Endothelial cell of umbilical vein (primary cell): ENCODE measurements at regions not wholly inside any gene's neighbourhood (a gene's known extent, or its start where the extent isn't known, plus 50 kb on each side); places are given as distances from the start of the nearest gene placed in this dataset.

Experiments
- BruUV-seq: library from RNA; stranded (reverse); fragments of 400-500 nt; replicated peaks from 2 replicates; lab custom pipeline; 2021; lab: Mats Ljungman, UMichigan
- CTCF ChIA-PET: fragments of 300-600, 350-600 bp; sonication (Branson Sonifier 250); formaldehyde crosslinking; loops from one replicate; lab custom pipeline; 2021; ENCODE audit warnings: antibody characterized with exemption, inconsistent platforms; lab: Charles Lee
- POLR2A ChIA-PET: fragments of 300-600, 350-600 bp; sonication (Branson Sonifier 250); formaldehyde crosslinking; loops from one replicate; lab custom pipeline; 2021; ENCODE audit warnings: antibody characterized with exemption, inconsistent platforms; lab: Charles Lee
- DNase-seq: peaks from one replicate; pipeline ENCODE4 v3.0.0-alpha.2; 2011; ENCODE audit warnings: low read depth, low spot score
- FAIRE-seq: peaks from 2 replicates; lab custom pipeline; 2011; peaks lifted over from hg19 to GRCh38; lab: Jason Lieb, UNC
- H2AFZ ChIP-seq: 2 replicates; pipeline ENCODE4 v1.6.0; 2012; ENCODE audit warnings: low read depth, low read length, control low read depth, inconsistent platforms
- H3K27ac ChIP-seq: 2 replicates; pipeline ENCODE4 v1.5.1; 2011; ENCODE audit warnings: low read depth, mild to moderate bottlenecking, control low read depth, low read length, moderate library complexity; ENCODE audit not compliant: insufficient read depth
- H3K27me3 ChIP-seq, 2 experiments: 2 replicates each; pipeline versions ENCODE4 v1.6.0 to v1.6.1; 2011; ENCODE audit warnings: low read length in 2 of 2, mixed read lengths in 1 of 2; ENCODE audit not compliant: control insufficient read depth in 2 of 2, insufficient read depth in 2 of 2
- H3K36me3 ChIP-seq, 2 experiments: 2 replicates in 1 of 2; 3 replicates in 1 of 2; pipeline ENCODE4 v1.5.1; 2011; ENCODE audit warnings: low read length in 2 of 2, mild to moderate bottlenecking in 1 of 2, moderate library complexity in 1 of 2; ENCODE audit not compliant: control insufficient read depth in 2 of 2, insufficient read depth in 2 of 2; ENCODE audit errors: extremely low read depth in 1 of 2
- H3K4me1 ChIP-seq: 3 replicates; pipeline ENCODE4 v1.5.1; 2011; ENCODE audit warnings: mild to moderate bottlenecking, low read length; ENCODE audit not compliant: control insufficient read depth, insufficient read depth; ENCODE audit errors: extremely low read depth
- H3K4me2 ChIP-seq: 2 replicates; pipeline ENCODE4 v1.6.1; 2011; ENCODE audit warnings: low read length, control low read depth, mixed read lengths; ENCODE audit not compliant: insufficient read depth
- H3K4me3 ChIP-seq, 3 experiments: fragments of 200-600 bp in 1 of 3; sonication (generic), shearing (Covaris generic) in 1 of 3; replicated peaks in 1 of 3; 2 replicates each; pipeline ENCODE4 v1.5.1; 2011 to 2016; ENCODE audit warnings: control low read depth in 3 of 3, low read length in 3 of 3, mild to moderate bottlenecking in 2 of 3, inconsistent platforms in 1 of 3, low read depth in 1 of 3, moderate library complexity in 1 of 3; ENCODE audit not compliant: insufficient read depth in 1 of 3
- H3K79me2 ChIP-seq: 2 replicates; pipeline ENCODE4 v1.6.0; 2012; ENCODE audit warnings: low read length, inconsistent platforms; ENCODE audit not compliant: control insufficient read depth, insufficient read depth
- H3K9ac ChIP-seq: replicated peaks from 2 replicates; pipeline ENCODE3; 2011; ENCODE audit warnings: low read length, control low read depth; ENCODE audit not compliant: insufficient read depth; ENCODE audit errors: extremely low read depth
- H3K9me1 ChIP-seq: replicated peaks from 3 replicates; pipeline ENCODE4 v1.6.0; 2011; ENCODE audit warnings: mild to moderate bottlenecking, low read length; ENCODE audit not compliant: control insufficient read depth, insufficient read depth; ENCODE audit errors: extremely low read depth
- H3K9me3 ChIP-seq: replicated peaks from 2 replicates; pipeline ENCODE4 v1.5.1; 2012; ENCODE audit warnings: low read length, inconsistent platforms; ENCODE audit not compliant: control insufficient read depth, insufficient read depth
- H4K20me1 ChIP-seq: replicated peaks from 2 replicates; pipeline ENCODE3; 2011; ENCODE audit warnings: mild to moderate bottlenecking, low read length; ENCODE audit not compliant: control insufficient read depth, insufficient read depth; ENCODE audit errors: extremely low read depth
- CTCF ChIP-seq, 2 donors: IDR thresholded peaks; 1 replicate in 1 of 2; 2 replicates in 1 of 2; pipeline ENCODE4 v1.5.1; 2011; ENCODE audit warnings: low read length in 2 of 2, mild to moderate bottlenecking in 2 of 2, moderate library complexity in 2 of 2, control low read depth in 1 of 2, inconsistent platforms in 1 of 2, low read depth in 1 of 2; ENCODE audit not compliant: insufficient read depth in 1 of 2; ENCODE audit errors: extremely low read depth in 1 of 2
- EZH2 ChIP-seq: IDR thresholded peaks from 2 replicates; pipeline ENCODE4 v1.6.1; 2012; ENCODE audit warnings: borderline replicate concordance, low read depth, mild to moderate bottlenecking, moderate library complexity, low read length, inconsistent platforms; ENCODE audit not compliant: severe bottlenecking
- FOS ChIP-seq: IDR thresholded peaks from 2 replicates; pipeline ENCODE4 v1.6.1; 2011; ENCODE audit warnings: mild to moderate bottlenecking, low read length, moderate library complexity, borderline replicate concordance; ENCODE audit not compliant: insufficient read depth
- GATA2 ChIP-seq: IDR thresholded peaks from 2 replicates; pipeline ENCODE4 v1.7.0; 2011; ENCODE audit warnings: low read depth, mild to moderate bottlenecking, moderate library complexity, mixed read lengths, low read length; ENCODE audit not compliant: insufficient read length, insufficient read depth
- JUN ChIP-seq: IDR thresholded peaks from 2 replicates; pipeline ENCODE4 v1.6.1; 2011; ENCODE audit warnings: borderline replicate concordance, low read depth; ENCODE audit not compliant: insufficient read length, insufficient read depth
- MAX ChIP-seq: IDR thresholded peaks from 2 replicates; pipeline ENCODE4 v1.6.1; 2011; ENCODE audit not compliant: insufficient read depth, insufficient read length
- MYC ChIP-seq: IDR thresholded peaks from one replicate; pipeline ENCODE4 v1.6.1; 2011; ENCODE audit warnings: mild to moderate bottlenecking, low read depth, low read length
- POLR2A ChIP-seq: IDR thresholded peaks from 2 replicates; pipeline ENCODE4 v1.6.1; 2012; ENCODE audit warnings: low read depth, mild to moderate bottlenecking, control low read depth, low read length
- POLR2AphosphoS5 ChIP-seq: IDR thresholded peaks from 2 replicates; pipeline ENCODE4 v1.6.1; 2012; ENCODE audit warnings: low read depth, mild to moderate bottlenecking, control low read depth, low read length, moderate library complexity; ENCODE audit not compliant: insufficient read depth
- dilution Hi-C: fragments of 300-500 bp; cut with MboI; formaldehyde crosslinking; loops from one replicate; pipeline ENCODE4 v1.15.0; 2019; ENCODE audit warnings: low sequenced_read_pairs; ENCODE audit not compliant: extremely low pct_ligation_motif_present
- intact Hi-C: fragments of 100-400 bp; cut with micrococcal nuclease; formaldehyde crosslinking; loops from one replicate; pipeline ENCODE4 v1.10.0; 2022

GRCh38 chr20:41848180-41848579 is 230.0 kb upstream of the CHD6 start:
- H4K20me1 ChIP-seq = no peaks in the 10 kb centered on the region
- CTCF ChIA-PET = no interaction called here
- no peak overlapping the region for H3K4me2 ChIP-seq

More at GRCh38 chr20:41848180-41848579, 230.0 kb upstream of the CHD6 start:
- Histone ChIP-seq H3K4me3 (no peak overlapping the region), H3K9me1 (no peaks in the 10 kb centered on the region), H3K9me3 (peaks cover 2% of the 10 kb centered on the region), H3K9ac (no peak overlapping the region), H3K4me1 (no peaks in the 10 kb centered on the region), H2AFZ (no peak overlapping the region), H3K79me2 (no peaks in the 10 kb centered on the region), H3K27ac (no peak overlapping the region), H3K27me3 (no peaks in the 10 kb centered on the region), H3K36me3 (no peaks in the 10 kb centered on the region)
- dilution Hi-C loops (no loop called here), intact Hi-C loops (no loop called here)
- BruUV-seq = no TSS peak
- POLR2A ChIA-PET = no interaction called here
- FAIRE-seq (no peak), DNase-seq (no peak)
- TF ChIP-seq POLR2AphosphoS5 (no peak), JUN (no peak), EZH2 (no peak), MAX (no peak), CTCF (IDR thresholded peaks at IDR 0.05; ENCODE audit: extremely low read depth in 1 of 2, insufficient read depth in 1 of 2, low read depth in 1 of 2, low read length in 2 of 2) (no peak), FOS (no peak), GATA2 (no peak), MYC (no peak), POLR2A (no peak)
